ENCODE measurements at regions not wholly inside any gene's neighbourhood (a gene's known extent, or its start where the extent isn't known, plus 50 kb on each side); places are given as distances from the start of the nearest gene placed in this dataset.

- BruUV-seq (replicated peaks), result no TSS peak
- POLR2A ChIA-PET (ENCODE audit: unreplicated experiment), result interaction anchor here (0.6 kb wide), 1 partner anchor 763 kb away, joined by 4 read pairs; no protein-coding TSS in a partner anchor
- CTCF ChIA-PET, result no interaction called here
- no peak overlapping the region for H3K27ac ChIP-seq
- H3K4me1 ChIP-seq (replicated peaks; ENCODE audit: insufficient read depth), result no peaks in the 10 kb centered on the region
- H3K9me3 ChIP-seq (ENCODE audit: insufficient read depth, low read depth), result no peaks in the 10 kb centered on the region
- H3K36me3 ChIP-seq (ENCODE audit: low read depth), result no peaks in the 10 kb centered on the region
- H3K9me2 ChIP-seq (ENCODE audit: insufficient read depth), result no peaks in the 10 kb centered on the region
- no peaks in the 10 kb centered on the region for H3F3A ChIP-seq (ENCODE audit: insufficient read depth, low read depth)
- intact Hi-C loops (cut with micrococcal nuclease; ENCODE audit: unreplicated experiment), result no loop called here
- H2AFZ ChIP-seq, result no peak overlapping the region
- no peaks in the 10 kb centered on the region for H4K20me1 ChIP-seq (ENCODE audit: insufficient read depth)
- no peak overlapping the region for H3K4me3 ChIP-seq
- DNase-seq, result no peak
- H3K27me3 ChIP-seq (ENCODE audit: insufficient read depth, low read depth), result no peaks in the 10 kb centered on the region
- no peak for TF ChIP-seq CTCF (conservative IDR thresholded peaks at IDR 0.05)
- TF ChIP-seq EZH2 (IDR thresholded peaks at IDR 0.05; ENCODE audit: low read depth), result no peak
- no peaks in the 10 kb centered on the region for H3K79me2 ChIP-seq (ENCODE audit: low read depth)
- H3K4me2 ChIP-seq, result no peak overlapping the region
These were observed 67.1 kb upstream of the SLC38A4 start for GRCh38 chr12:46892887-46893286.

- H2AFZ ChIP-seq, result no peak overlapping the region
- no peaks in the 10 kb centered on the region for H3K36me3 ChIP-seq (ENCODE audit: low read depth)
- H3K79me2 ChIP-seq (ENCODE audit: low read depth), result no peaks in the 10 kb centered on the region
- H3K27ac ChIP-seq, result no peak overlapping the region
- intact Hi-C loops (cut with micrococcal nuclease; ENCODE audit: unreplicated experiment), result no loop called here
- ChIA-PET POLR2A (ENCODE audit: unreplicated experiment) (interaction anchor here (0.6 kb wide), 1 partner anchor 762 kb away, joined by 4 read pairs; no protein-coding TSS in a partner anchor), CTCF (no interaction called here)
- no TSS peak for BruUV-seq (replicated peaks)
- no peaks in the 10 kb centered on the region for H3F3A ChIP-seq (ENCODE audit: insufficient read depth, low read depth)
- no peak overlapping the region for H3K4me2 ChIP-seq
- no peak for TF ChIP-seq EZH2 (IDR thresholded peaks at IDR 0.05; ENCODE audit: low read depth)
- TF ChIP-seq CTCF (conservative IDR thresholded peaks at IDR 0.05), result no peak
- H3K9me3 ChIP-seq (ENCODE audit: insufficient read depth, low read depth), result no peaks in the 10 kb centered on the region
- no peaks in the 10 kb centered on the region for H3K4me1 ChIP-seq (replicated peaks; ENCODE audit: insufficient read depth)
- H4K20me1 ChIP-seq (ENCODE audit: insufficient read depth), result no peaks in the 10 kb centered on the region
- H3K4me3 ChIP-seq, result no peak overlapping the region
- no peaks in the 10 kb centered on the region for H3K27me3 ChIP-seq (ENCODE audit: insufficient read depth, low read depth)
- DNase-seq, result no peak
- no peaks in the 10 kb centered on the region for H3K9me2 ChIP-seq (ENCODE audit: insufficient read depth)
These were observed 67.6 kb upstream of the SLC38A4 start for GRCh38 chr12:46893434-46893833.

- TF ChIP-seq CTCF (conservative IDR thresholded peaks at IDR 0.05), result no peak
- no peak for TF ChIP-seq EZH2 (IDR thresholded peaks at IDR 0.05; ENCODE audit: low read depth)
- Histone ChIP-seq H3K4me1 (replicated peaks; ENCODE audit: insufficient read depth) (no peaks in the 10 kb centered on the region), H3K9me3 (ENCODE audit: insufficient read depth, low read depth) (no peaks in the 10 kb centered on the region), H3K4me3 (no peak overlapping the region), H3K27me3 (ENCODE audit: insufficient read depth, low read depth) (no peaks in the 10 kb centered on the region), H3K4me2 (no peak overlapping the region), H3K36me3 (ENCODE audit: low read depth) (no peaks in the 10 kb centered on the region), H3K27ac (no peak overlapping the region), H4K20me1 (ENCODE audit: insufficient read depth) (no peaks in the 10 kb centered on the region), H3K79me2 (ENCODE audit: low read depth) (no peaks in the 10 kb centered on the region), H2AFZ (no peak overlapping the region), H3F3A (ENCODE audit: insufficient read depth, low read depth) (no peaks in the 10 kb centered on the region), H3K9me2 (ENCODE audit: insufficient read depth) (no peaks in the 10 kb centered on the region)
- BruUV-seq (replicated peaks), result no TSS peak
- CTCF ChIA-PET, result interaction anchor here (0.6 kb wide), 1 partner anchor 39 kb away, joined by 3 read pairs; no protein-coding TSS in a partner anchor
- intact Hi-C loops (cut with micrococcal nuclease; ENCODE audit: unreplicated experiment), result no loop called here
- DNase-seq, result no peak
- POLR2A ChIA-PET (ENCODE audit: unreplicated experiment), result no interaction called here
These were observed 69.9 kb upstream of the SLC38A4 start for GRCh38 chr12:46895726-46896125.
